Astrocyte of the spinal cord (primary cell): ENCODE measurements at regions not wholly inside any gene's neighbourhood (a gene's known extent, or its start where the extent isn't known, plus 50 kb on each side); places are given as distances from the start of the nearest gene placed in this dataset.

ENCODE experiments used
- DNase-seq: peaks from one replicate; pipeline ENCODE4 v3.0.0; 2011; ENCODE audit warnings: low read depth, low spot score
- H3K4me3 ChIP-seq: 2 replicates; pipeline ENCODE4 v1.5.1; 2011; ENCODE audit warnings: low read depth, mild to moderate bottlenecking, low read length, moderate library complexity
- CTCF ChIP-seq: IDR thresholded peaks from 2 replicates; pipeline ENCODE4 v1.5.1; 2012; ENCODE audit warnings: low read depth, mild to moderate bottlenecking, low read length, inconsistent platforms
- in situ Hi-C: cut with HindIII; loops from 2 replicates; pipeline ENCODE4 v1.10.0; 2017; ENCODE audit warnings: low sequenced_read_pairs

- DNase-seq: no peak
- in situ Hi-C loops: no loop called here
- no peak overlapping the region for H3K4me3 ChIP-seq
- TF ChIP-seq CTCF: no peak
Observed at GRCh38 chr13:57452228-57452627, 179.3 kb upstream of the PCDH17 start.

GRCh38 chr13:57470491-57470890 is 161.1 kb upstream of the PCDH17 start:
- TF ChIP-seq CTCF: no peak
- DNase-seq: no peak
- in situ Hi-C loops: no loop called here

GRCh38 chr13:57491318-57491717 is 140.2 kb upstream of the PCDH17 start:
- TF ChIP-seq CTCF: no peak
- H3K4me3 ChIP-seq: no peak overlapping the region
- in situ Hi-C loops: no loop called here
- no peak for DNase-seq

More at GRCh38 chr13:57470491-57470890, 161.1 kb upstream of the PCDH17 start:
- no peak overlapping the region for H3K4me3 ChIP-seq

GRCh38 chr13:57507752-57508463 is 123.6 kb upstream of the PCDH17 start:
- no peak for DNase-seq
- H3K4me3 ChIP-seq: no peak overlapping the region
- no peak for TF ChIP-seq CTCF
- in situ Hi-C loops: no loop called here

GRCh38 chr13:57511603-57512002 is 119.9 kb upstream of the PCDH17 start:
- H3K4me3 ChIP-seq: no peak overlapping the region
- no peak for TF ChIP-seq CTCF
- no peak for DNase-seq
- in situ Hi-C loops: no loop called here

- no peak for TF ChIP-seq CTCF
- no peak overlapping the region for H3K4me3 ChIP-seq
- no peak for DNase-seq
- in situ Hi-C loops: no loop called here
Observed at GRCh38 chr13:57527114-57527735, 104.3 kb upstream of the PCDH17 start.
